SK-N-SH (cell line): ENCODE measurements at regions not wholly inside any gene's neighbourhood (a gene's known extent, or its start where the extent isn't known, plus 50 kb on each side); places are given as distances from the start of the nearest gene placed in this dataset.

Source experiments
- CTCF ChIA-PET: fragments of 300-600, 350-600 bp; formaldehyde crosslinking; extraction: SDS; loops from one replicate; lab custom pipeline; 2021; lab: Yijun Ruan, JAX
- POLR2A ChIA-PET: fragments of 350-600 bp; sonication (Branson Sonifier 250); formaldehyde crosslinking; extraction: SDS; loops from one replicate; lab custom pipeline; 2020; ENCODE audit warnings: antibody characterized with exemption, inconsistent platforms; lab: Yijun Ruan, JAX
- DNase-seq: peaks from one replicate; pipeline ENCODE4 v3.0.0; 2012
- H2AFZ ChIP-seq: fragments of 200-600 bp; sonication (generic); 2 replicates; pipeline ENCODE4 v1.8.1; 2016; ENCODE audit warnings: antibody characterized with exemption, mild to moderate bottlenecking, low read depth
- H3F3A ChIP-seq: fragments of 200-600 bp; sonication (generic); replicated peaks from 2 replicates; pipeline ENCODE3; 2016; ENCODE audit warnings: antibody characterized with exemption, mild to moderate bottlenecking; ENCODE audit not compliant: insufficient read depth
- H3K27ac ChIP-seq, 2 experiments: fragments of 200-500 bp in 1 of 2; fragments of 200-600 bp in 1 of 2; sonication (Bioruptor generic) in 1 of 2; sonication (generic), shearing (Covaris generic) in 1 of 2; 2 replicates each; pipeline versions ENCODE4 v1.5.1 to v1.6.1; 2014 to 2016; ENCODE audit warnings: low read depth in 2 of 2, inconsistent platforms in 1 of 2, low read length in 1 of 2, mild to moderate bottlenecking in 1 of 2, mixed read lengths in 1 of 2
- H3K27me3 ChIP-seq: fragments of 200-600 bp; sonication (generic), shearing (Covaris generic); 2 replicates; pipeline ENCODE4 v1.6.1; 2016; ENCODE audit warnings: mixed run types; ENCODE audit not compliant: insufficient read depth
- H3K36me3 ChIP-seq, 2 experiments: fragments of 200-500 bp in 1 of 2; fragments of 200-600 bp in 1 of 2; sonication (Bioruptor generic) in 1 of 2; sonication (generic) in 1 of 2; replicated peaks in 1 of 2; 2 replicates each; pipeline versions ENCODE3 to v1.5.1; 2014 to 2016; ENCODE audit warnings: low read length in 1 of 2, mild to moderate bottlenecking in 1 of 2; ENCODE audit not compliant: insufficient read depth in 2 of 2, control insufficient read depth in 1 of 2
- H3K4me1 ChIP-seq, 2 experiments: fragments of 200-500 bp in 1 of 2; fragments of 200-600 bp in 1 of 2; sonication (Bioruptor generic) in 1 of 2; sonication (generic), shearing (Covaris generic) in 1 of 2; 2 replicates each; pipeline versions ENCODE4 v1.5.1 to v1.6.1; 2014 to 2016; ENCODE audit warnings: low read depth in 1 of 2, low read length in 1 of 2, mixed run types in 1 of 2; ENCODE audit not compliant: insufficient read depth in 2 of 2, control insufficient read depth in 1 of 2
- H3K4me2 ChIP-seq: fragments of 200-600 bp; sonication (generic), shearing (Covaris generic); 2 replicates; pipeline ENCODE4 v1.6.1; 2017; ENCODE audit warnings: mixed run types
- H3K4me3 ChIP-seq, 2 experiments: fragments of 200-500 bp in 1 of 2; fragments of 200-600 bp in 1 of 2; sonication (Bioruptor generic) in 1 of 2; sonication (generic), shearing (Covaris generic) in 1 of 2; 2 replicates each; pipeline versions ENCODE4 v1.5.1 to v1.8.1; 2014 to 2016; ENCODE audit warnings: low read depth in 2 of 2, inconsistent platforms in 1 of 2, low read length in 1 of 2, mild to moderate bottlenecking in 1 of 2, mixed read lengths in 1 of 2, moderate library complexity in 1 of 2
- H3K79me2 ChIP-seq: fragments of 200-600 bp; sonication (generic); 2 replicates; pipeline ENCODE4 v1.8.1; 2017; ENCODE audit warnings: mild to moderate bottlenecking; ENCODE audit not compliant: insufficient read depth
- H3K9ac ChIP-seq: fragments of 200-600 bp; sonication (generic); 2 replicates; pipeline ENCODE4 v1.6.1; 2017; ENCODE audit warnings: mixed run types
- H3K9me2 ChIP-seq: fragments of 200-600 bp; sonication (generic); 2 replicates; pipeline ENCODE4 v1.6.1; 2017; ENCODE audit warnings: mixed run types
- H3K9me3 ChIP-seq: fragments of 200-600 bp; sonication (generic); 2 replicates; pipeline ENCODE4 v1.6.1; 2017; ENCODE audit warnings: mixed run types, mild to moderate bottlenecking, moderate library complexity
- H4K20me1 ChIP-seq: fragments of 200-600 bp; sonication (generic); 2 replicates; pipeline ENCODE4 v1.6.1; 2017; ENCODE audit warnings: mild to moderate bottlenecking, mixed run types; ENCODE audit not compliant: insufficient read depth
- EP300 ChIP-seq, 2 experiments: IDR thresholded peaks; 2 replicates each; pipeline versions ENCODE4 v1.4.0 to v1.6.1; 2012; ENCODE audit warnings: borderline replicate concordance in 1 of 2, low read depth in 1 of 2, low read length in 1 of 2
- EZH2phosphoT487 ChIP-seq: fragments of 200-600 bp; sonication (generic); IDR thresholded peaks from 2 replicates; pipeline ENCODE4 v1.6.1; 2017; ENCODE audit warnings: low read depth, mixed run types, mild to moderate bottlenecking, antibody characterized with exemption, moderate library complexity, borderline replicate concordance
- FOXJ3 ChIP-seq: sonication (generic); formaldehyde crosslinking; IDR thresholded peaks from 2 replicates; pipeline ENCODE4 v1.5.1; 2020; ENCODE audit warnings: mild to moderate bottlenecking, missing genetic modification reagents
- FOXM1 ChIP-seq: IDR thresholded peaks from 2 replicates; pipeline ENCODE4 v1.4.0; 2012; ENCODE audit warnings: low read depth, mild to moderate bottlenecking
- GABPA ChIP-seq: IDR thresholded peaks from 2 replicates; pipeline ENCODE4 v1.4.0; 2012; ENCODE audit warnings: low read depth, mild to moderate bottlenecking
- NFIC ChIP-seq: IDR thresholded peaks from 2 replicates; pipeline ENCODE4 v1.4.0; 2012; ENCODE audit warnings: borderline replicate concordance
- POLR2AphosphoS5 ChIP-seq: IDR thresholded peaks from 2 replicates; pipeline ENCODE4 v1.6.1; 2012; ENCODE audit warnings: low read depth, low read length
- RCOR1 ChIP-seq: fragments of 150-350 bp; IDR thresholded peaks from 2 replicates; pipeline ENCODE4 v1.6.1; 2017; ENCODE audit warnings: antibody characterized with exemption, low read length
- TEAD4 ChIP-seq: IDR thresholded peaks from 2 replicates; pipeline ENCODE4 v1.4.0; 2012; ENCODE audit warnings: mild to moderate bottlenecking, borderline replicate concordance; ENCODE audit not compliant: insufficient read depth
- WGBS: methylation state at CpG from one replicate; pipeline ENCODE4 v1.1.6; 2017; ENCODE audit warnings: low lambda C conversion rate; 5-methylcytosine and 5-hydroxymethylcytosine counted together
- TF ChIP-seq, protein P1 (sequence below): fragments of 150-350 bp; IDR thresholded peaks from 2 replicates; pipeline ENCODE4 v1.6.1; 2017; ENCODE audit warnings: antibody characterized with exemption, low read length, low read depth, borderline replicate concordance
- TF ChIP-seq, protein P2 (sequence below): fragments of 200-600 bp; sonication (generic); IDR thresholded peaks from 2 replicates; pipeline ENCODE4 v1.6.1; 2017; ENCODE audit warnings: antibody characterized with exemption, mild to moderate bottlenecking, moderate library complexity
- TF ChIP-seq, protein P3 (sequence below): IDR thresholded peaks from 2 replicates; pipeline ENCODE4 v1.4.0; 2012; ENCODE audit warnings: low read depth, borderline replicate concordance
- TF ChIP-seq, protein P4 (sequence below): IDR thresholded peaks from 2 replicates; pipeline ENCODE4 v1.4.0; 2012; ENCODE audit warnings: low read depth, borderline replicate concordance
- TF ChIP-seq, protein P5 (sequence below): IDR thresholded peaks from 2 replicates; pipeline ENCODE4 v1.6.1; 2012; ENCODE audit warnings: mild to moderate bottlenecking, low read depth, low read length, moderate library complexity

DNA sequence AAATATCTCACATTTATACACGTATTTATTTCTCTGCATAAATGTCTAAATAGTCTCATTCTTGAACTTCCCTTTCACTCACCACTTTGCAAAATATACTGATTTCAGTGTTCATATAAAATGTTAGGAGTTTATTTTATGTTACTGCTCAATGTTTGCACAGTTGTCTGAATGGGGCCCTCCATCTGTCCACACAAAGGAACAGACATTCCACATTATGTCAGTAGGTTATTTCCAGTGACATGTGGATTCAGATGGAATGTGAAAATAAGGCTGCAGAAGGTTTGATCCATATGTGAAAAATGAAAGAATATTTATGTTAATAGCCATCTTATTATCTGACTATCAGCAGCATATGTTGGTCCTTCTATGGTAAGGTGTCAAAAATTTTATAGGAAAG, 994.4 kb upstream of the SEL1L start:
- Histone ChIP-seq H3K79me2 (no peaks in the 10 kb centered on the region), H3K4me2 (no peak overlapping the region), H4K20me1 (no peaks in the 10 kb centered on the region), H3K9me3 (no peaks in the 10 kb centered on the region; the same call in 1 of the 2 replicates), H3F3A (no peaks in the 10 kb centered on the region), H3K27me3 (no peaks in the 10 kb centered on the region), H3K9me2 (peaks cover 4% of the 10 kb centered on the region; the same call in 1 of the 2 replicates), H3K4me1 (no peaks in the 10 kb centered on the region), H3K9ac (no peak overlapping the region), H3K36me3 (no peaks in the 10 kb centered on the region), H3K27ac (no peak overlapping the region), H2AFZ (no peak overlapping the region), H3K4me3 (no peak overlapping the region)
- WGBS = 3% methylated on average over 1 of the region's 1 CpG
- CTCF ChIA-PET = no interaction called here
- TF ChIP-seq, protein P1, sequence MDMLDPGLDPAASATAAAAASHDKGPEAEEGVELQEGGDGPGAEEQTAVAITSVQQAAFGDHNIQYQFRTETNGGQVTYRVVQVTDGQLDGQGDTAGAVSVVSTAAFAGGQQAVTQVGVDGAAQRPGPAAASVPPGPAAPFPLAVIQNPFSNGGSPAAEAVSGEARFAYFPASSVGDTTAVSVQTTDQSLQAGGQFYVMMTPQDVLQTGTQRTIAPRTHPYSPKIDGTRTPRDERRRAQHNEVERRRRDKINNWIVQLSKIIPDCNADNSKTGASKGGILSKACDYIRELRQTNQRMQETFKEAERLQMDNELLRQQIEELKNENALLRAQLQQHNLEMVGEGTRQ = no peak
- TF ChIP-seq, protein P2, sequence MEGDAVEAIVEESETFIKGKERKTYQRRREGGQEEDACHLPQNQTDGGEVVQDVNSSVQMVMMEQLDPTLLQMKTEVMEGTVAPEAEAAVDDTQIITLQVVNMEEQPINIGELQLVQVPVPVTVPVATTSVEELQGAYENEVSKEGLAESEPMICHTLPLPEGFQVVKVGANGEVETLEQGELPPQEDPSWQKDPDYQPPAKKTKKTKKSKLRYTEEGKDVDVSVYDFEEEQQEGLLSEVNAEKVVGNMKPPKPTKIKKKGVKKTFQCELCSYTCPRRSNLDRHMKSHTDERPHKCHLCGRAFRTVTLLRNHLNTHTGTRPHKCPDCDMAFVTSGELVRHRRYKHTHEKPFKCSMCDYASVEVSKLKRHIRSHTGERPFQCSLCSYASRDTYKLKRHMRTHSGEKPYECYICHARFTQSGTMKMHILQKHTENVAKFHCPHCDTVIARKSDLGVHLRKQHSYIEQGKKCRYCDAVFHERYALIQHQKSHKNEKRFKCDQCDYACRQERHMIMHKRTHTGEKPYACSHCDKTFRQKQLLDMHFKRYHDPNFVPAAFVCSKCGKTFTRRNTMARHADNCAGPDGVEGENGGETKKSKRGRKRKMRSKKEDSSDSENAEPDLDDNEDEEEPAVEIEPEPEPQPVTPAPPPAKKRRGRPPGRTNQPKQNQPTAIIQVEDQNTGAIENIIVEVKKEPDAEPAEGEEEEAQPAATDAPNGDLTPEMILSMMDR = no peak
- TF ChIP-seq, protein P3, sequence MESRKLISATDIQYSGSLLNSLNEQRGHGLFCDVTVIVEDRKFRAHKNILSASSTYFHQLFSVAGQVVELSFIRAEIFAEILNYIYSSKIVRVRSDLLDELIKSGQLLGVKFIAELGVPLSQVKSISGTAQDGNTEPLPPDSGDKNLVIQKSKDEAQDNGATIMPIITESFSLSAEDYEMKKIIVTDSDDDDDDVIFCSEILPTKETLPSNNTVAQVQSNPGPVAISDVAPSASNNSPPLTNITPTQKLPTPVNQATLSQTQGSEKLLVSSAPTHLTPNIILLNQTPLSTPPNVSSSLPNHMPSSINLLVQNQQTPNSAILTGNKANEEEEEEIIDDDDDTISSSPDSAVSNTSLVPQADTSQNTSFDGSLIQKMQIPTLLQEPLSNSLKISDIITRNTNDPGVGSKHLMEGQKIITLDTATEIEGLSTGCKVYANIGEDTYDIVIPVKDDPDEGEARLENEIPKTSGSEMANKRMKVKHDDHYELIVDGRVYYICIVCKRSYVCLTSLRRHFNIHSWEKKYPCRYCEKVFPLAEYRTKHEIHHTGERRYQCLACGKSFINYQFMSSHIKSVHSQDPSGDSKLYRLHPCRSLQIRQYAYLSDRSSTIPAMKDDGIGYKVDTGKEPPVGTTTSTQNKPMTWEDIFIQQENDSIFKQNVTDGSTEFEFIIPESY = no peak
- TF ChIP-seq EP300 (IDR thresholded peaks at IDR 0.05; ENCODE audit: borderline replicate concordance in 1 of 2, low read depth in 1 of 2, low read length in 1 of 2) (no peak), GABPA (no peak), EZH2phosphoT487 (no peak), POLR2AphosphoS5 (no peak), FOXM1 (no peak), NFIC (no peak), TEAD4 (no peak), FOXJ3 (no peak), RCOR1 (no peak)
- TF ChIP-seq, protein P4, sequence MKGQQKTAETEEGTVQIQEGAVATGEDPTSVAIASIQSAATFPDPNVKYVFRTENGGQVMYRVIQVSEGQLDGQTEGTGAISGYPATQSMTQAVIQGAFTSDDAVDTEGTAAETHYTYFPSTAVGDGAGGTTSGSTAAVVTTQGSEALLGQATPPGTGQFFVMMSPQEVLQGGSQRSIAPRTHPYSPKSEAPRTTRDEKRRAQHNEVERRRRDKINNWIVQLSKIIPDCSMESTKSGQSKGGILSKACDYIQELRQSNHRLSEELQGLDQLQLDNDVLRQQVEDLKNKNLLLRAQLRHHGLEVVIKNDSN = no peak
- TF ChIP-seq, protein P5, sequence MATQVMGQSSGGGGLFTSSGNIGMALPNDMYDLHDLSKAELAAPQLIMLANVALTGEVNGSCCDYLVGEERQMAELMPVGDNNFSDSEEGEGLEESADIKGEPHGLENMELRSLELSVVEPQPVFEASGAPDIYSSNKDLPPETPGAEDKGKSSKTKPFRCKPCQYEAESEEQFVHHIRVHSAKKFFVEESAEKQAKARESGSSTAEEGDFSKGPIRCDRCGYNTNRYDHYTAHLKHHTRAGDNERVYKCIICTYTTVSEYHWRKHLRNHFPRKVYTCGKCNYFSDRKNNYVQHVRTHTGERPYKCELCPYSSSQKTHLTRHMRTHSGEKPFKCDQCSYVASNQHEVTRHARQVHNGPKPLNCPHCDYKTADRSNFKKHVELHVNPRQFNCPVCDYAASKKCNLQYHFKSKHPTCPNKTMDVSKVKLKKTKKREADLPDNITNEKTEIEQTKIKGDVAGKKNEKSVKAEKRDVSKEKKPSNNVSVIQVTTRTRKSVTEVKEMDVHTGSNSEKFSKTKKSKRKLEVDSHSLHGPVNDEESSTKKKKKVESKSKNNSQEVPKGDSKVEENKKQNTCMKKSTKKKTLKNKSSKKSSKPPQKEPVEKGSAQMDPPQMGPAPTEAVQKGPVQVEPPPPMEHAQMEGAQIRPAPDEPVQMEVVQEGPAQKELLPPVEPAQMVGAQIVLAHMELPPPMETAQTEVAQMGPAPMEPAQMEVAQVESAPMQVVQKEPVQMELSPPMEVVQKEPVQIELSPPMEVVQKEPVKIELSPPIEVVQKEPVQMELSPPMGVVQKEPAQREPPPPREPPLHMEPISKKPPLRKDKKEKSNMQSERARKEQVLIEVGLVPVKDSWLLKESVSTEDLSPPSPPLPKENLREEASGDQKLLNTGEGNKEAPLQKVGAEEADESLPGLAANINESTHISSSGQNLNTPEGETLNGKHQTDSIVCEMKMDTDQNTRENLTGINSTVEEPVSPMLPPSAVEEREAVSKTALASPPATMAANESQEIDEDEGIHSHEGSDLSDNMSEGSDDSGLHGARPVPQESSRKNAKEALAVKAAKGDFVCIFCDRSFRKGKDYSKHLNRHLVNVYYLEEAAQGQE = no peak
- DNase-seq = no peak
- POLR2A ChIA-PET = no interaction called here
